ENCODE measurements at regions not wholly inside any gene's neighbourhood (a gene's known extent, or its start where the extent isn't known, plus 50 kb on each side); places are given as distances from the start of the nearest gene placed in this dataset.

DNA sequence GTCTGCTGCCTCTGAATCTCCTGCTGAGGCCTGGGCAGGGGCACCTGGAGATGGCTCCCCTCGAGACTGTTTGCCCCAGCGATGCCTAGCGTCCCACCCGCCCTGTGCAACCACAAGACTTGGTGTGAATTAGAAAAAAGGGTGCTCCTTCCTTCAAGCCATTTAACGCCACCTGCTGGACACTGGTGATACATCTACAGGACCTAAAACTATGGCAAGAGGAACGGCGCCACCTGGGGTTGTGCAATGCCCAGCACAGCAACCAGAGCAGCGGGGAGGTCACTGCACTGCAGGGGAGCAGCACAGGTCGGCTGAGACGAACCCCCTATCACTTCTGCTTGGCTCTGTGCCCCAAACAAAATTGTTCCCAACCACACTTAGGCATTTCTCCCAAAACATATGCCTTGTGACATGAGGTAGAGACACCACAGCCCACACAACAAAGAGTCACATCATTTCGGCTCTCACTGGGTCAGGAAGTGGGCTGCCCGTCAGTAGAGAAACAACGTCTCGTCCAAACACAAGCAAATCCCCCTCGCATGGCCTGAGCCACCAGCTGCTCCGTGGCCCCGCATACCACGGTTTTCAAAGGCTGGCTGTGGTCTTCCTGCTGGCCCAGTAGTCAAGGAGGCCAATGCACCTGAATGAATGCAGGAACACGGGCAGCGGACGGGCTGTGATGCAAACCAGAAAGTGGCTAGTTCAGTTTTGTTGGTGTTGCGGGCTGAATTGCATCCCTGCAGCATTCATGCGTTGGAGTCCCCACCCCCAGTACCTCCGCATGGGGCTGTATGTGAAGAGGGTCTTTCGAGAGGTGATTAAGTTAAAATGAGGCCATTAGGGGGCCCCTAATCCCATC, 171.9 kb downstream of the SHANK2 start:
- TF ChIP-seq, protein P1, sequence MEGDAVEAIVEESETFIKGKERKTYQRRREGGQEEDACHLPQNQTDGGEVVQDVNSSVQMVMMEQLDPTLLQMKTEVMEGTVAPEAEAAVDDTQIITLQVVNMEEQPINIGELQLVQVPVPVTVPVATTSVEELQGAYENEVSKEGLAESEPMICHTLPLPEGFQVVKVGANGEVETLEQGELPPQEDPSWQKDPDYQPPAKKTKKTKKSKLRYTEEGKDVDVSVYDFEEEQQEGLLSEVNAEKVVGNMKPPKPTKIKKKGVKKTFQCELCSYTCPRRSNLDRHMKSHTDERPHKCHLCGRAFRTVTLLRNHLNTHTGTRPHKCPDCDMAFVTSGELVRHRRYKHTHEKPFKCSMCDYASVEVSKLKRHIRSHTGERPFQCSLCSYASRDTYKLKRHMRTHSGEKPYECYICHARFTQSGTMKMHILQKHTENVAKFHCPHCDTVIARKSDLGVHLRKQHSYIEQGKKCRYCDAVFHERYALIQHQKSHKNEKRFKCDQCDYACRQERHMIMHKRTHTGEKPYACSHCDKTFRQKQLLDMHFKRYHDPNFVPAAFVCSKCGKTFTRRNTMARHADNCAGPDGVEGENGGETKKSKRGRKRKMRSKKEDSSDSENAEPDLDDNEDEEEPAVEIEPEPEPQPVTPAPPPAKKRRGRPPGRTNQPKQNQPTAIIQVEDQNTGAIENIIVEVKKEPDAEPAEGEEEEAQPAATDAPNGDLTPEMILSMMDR (conservative IDR thresholded peaks at IDR 0.05 in 1 of 2, IDR thresholded peaks at IDR 0.05 in 1 of 2; ENCODE audit: extremely low read depth in 1 of 2, insufficient read depth in 1 of 2, low read depth in 1 of 2, low read length in 2 of 2): peak; percentile 86 to 92
- no peak for TF ChIP-seq EZH2 (IDR thresholded peaks at IDR 0.05; ENCODE audit: borderline replicate concordance, low read length)
